NCI-H526 treated with DMSO at 0.1 percent for 48 hours (cell line): ENCODE measurements at regions not wholly inside any gene's neighbourhood (a gene's known extent, or its start where the extent isn't known, plus 50 kb on each side); places are given as distances from the start of the nearest gene placed in this dataset.
"Not testable (repeated sequence)": the region's sequence is repeated elsewhere in the genome, so short reads cannot be mapped to it uniquely, and the experiment has no call there.

ENCODE experiments used
- DNase-seq: peaks from one replicate; lab custom pipeline; 2025; lab: John Stamatoyannopoulos, UW

DNA sequence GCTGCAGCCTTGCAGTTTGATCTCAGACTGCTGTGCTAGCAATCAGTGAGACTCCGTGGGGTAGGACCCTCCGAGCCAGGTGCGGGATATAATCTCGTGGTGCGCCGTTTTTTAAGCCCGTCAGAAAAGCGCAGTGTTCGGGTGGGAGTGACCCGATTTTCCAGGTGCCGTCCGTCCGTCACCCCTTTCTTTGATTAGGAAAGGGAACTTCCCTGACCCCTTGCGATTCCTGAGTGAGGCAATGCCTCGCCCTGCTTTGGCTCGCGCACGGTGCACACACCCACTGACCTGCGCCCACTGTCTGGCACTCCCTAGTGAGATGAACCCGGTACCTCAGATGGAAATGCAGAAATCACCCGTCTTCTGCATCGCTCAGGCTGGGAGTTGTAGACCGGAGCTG, 203.2 kb downstream of the SNCAIP start:
- DNase-seq: not testable (repeated sequence)

DNA sequence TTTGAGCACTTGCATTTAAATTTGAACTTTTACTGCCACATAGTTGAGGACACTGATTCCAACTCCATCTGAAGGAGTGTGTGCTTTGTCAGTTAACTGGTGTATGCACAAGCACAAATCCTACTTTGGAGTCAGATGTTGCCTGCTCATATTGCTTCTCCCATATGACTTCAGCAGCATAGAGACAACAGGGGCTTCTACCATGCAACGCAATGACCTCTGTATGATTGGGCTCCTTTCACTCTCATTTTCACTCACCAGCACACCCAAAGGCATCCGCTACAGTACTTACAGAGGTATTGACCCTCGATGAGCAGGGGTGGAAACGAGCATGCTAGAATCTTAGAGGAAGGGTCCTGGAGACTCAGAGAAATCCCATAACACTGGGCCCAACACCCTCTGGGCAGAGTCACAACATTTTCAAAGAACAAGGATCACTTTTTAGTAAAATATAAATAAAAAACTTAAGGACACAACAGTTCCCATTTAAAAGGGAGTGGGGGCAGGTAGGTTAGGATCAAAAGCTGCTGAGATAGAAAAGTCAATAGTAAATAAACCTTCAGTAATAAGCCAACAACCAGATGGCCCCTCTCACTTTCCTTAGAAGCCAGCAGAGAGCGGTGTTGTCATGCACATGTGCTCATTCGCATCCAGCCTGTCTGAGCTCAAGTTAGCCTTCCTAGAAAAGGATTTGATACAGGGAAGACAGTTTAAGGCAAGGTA, 203.8 kb downstream of the SNCAIP start:
- DNase-seq: peak; percentile 24

DNA sequence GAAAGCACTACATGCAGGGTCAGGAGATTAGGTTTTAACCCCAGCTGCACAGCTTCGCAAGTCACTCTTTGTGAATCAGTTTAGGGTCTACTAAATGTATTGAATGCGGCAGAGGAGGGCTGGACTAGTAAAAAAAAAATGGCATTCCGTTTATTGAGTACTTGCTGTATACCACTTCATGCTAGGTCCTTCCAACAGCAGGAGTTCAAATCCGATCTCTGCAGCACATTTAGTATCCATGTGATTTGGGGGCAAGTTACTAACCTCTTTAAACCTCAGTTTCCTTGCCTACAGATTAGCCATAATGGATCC, 204.4 kb downstream of the SNCAIP start:
- no peak for DNase-seq

DNA sequence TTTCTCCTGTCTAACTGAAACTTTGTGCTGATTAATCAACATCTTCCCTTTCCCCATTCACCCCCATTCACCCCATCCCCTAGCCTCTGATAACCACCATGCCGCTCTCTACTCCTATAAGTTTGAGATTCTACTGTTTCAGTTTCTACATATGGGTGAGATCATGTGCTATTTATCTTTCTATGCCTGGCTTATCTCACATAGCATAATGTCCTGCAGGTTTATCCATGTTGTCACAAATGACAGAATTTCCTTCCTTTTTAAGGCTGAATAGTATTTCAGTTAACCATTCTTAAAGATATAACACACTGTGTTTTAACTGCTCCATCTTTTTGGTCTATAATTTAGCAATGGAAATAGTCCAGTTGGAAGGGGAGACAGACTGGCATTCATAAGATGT, 205.1 kb downstream of the SNCAIP start:
- no peak for DNase-seq

DNA sequence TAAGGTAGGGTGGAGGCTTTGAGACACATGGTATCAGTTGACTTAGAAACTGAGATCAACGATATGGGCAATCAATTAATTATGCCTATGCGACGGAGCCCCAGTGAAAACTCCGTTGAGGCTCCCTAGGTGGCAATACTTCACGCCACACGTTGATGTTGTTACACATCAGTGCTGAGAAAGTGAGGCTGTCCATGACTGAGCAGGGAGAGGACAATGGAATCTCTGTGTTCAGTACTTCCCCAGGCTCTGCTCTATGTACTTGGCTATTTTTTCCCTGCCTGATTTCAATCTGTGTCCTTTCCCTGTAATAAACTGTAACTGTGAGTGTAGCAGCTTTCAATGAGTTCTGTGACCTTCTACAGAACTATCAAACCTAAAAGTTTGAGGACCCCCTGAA, 211.7 kb downstream of the SNCAIP start:
- no peak for DNase-seq

DNA sequence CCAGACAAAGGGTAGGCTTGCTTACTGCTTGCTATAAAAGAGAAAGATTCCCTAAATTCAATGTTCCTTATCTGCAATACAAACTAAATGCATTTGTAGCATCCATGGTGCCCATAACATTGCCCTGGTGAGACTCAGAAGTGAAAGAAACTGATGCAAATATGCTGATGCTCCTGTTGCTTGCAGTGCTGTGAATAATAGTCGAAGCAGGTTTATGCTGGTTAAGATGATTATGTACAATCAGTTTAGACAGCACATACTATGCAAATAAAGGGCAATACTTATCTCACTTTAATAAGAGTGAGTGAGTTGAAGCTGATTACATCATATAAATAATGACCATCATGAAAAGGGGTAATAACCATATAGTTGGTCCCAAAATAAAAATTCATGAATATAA, 215.5 kb downstream of the SNCAIP start:
- no peak for DNase-seq

DNA sequence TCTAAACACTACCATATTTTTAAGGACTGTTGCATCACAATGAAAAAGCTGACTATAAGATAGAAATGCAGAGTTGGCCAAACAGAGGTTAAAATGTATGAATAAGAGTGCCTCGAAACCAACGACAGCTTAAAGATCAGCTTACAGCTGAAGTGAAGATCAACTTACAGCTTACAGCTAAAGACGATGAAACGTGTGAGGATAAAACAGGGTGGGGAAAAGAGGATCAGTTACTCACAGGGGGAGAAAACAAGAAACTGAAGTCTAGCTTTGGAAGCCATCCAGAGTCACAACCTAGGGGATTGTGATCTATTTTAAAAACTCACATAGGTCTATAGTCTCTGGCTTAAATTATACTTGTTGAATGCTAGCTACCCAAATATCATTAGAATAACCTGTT, 220.0 kb downstream of the SNCAIP start:
- DNase-seq: no peak

DNA sequence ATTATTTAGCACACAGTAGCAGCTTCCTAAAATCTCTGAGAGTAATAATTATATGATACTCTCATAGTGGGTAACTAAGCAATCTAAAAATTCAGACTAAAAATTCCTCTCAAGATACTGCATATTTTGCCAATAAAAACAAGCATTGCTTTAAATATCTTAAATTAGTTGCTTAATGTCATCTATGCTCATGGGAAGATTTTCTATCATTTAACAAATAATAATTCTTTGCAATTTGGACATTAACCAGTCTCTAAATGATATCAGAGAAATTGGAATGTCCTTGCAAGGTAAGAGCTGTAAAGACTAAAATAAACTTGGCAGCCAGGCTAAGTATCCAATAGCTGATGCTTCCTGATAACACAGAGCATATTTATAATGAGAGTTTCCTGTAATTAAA, 221.8 kb downstream of the SNCAIP start:
- DNase-seq: no peak

DNA sequence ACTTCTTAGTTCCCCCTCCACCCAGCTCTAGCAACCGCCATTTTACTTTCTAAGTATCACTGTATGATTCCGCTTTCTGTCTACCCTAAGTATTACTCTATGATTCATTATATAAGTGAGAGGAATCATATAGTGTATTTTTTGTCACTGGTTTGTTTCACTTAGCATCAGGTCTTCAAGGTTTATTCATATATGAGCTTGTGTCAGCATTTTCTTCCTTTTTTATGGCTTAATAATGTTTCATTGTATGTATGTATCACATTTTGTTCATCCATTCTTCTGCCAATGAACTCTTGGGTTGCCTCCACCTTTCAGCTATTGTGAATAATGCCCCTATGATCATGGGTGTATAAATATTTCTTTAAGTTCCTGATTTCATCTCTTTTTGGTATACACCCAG, 222.8 kb downstream of the SNCAIP start:
- no peak for DNase-seq

DNA sequence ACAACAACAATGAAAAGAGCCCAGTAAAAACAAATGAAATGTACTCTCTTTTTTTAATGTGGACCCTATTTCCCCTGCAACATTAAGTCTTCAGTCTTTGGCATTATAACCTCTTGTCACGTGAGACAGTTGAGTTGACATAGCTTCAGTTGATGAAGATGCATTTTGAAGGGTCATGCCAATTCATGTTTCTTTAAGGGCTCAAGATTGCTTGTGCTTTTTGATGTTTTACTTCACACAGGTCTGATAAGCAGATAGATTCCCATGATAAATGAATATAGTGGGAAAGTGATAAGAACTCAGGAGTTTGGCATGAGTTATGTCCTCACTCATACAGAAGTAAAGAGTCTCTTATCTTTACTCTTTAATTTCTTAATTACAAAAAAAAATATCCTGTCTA, 229.4 kb downstream of the SNCAIP start:
- DNase-seq: no peak

DNA sequence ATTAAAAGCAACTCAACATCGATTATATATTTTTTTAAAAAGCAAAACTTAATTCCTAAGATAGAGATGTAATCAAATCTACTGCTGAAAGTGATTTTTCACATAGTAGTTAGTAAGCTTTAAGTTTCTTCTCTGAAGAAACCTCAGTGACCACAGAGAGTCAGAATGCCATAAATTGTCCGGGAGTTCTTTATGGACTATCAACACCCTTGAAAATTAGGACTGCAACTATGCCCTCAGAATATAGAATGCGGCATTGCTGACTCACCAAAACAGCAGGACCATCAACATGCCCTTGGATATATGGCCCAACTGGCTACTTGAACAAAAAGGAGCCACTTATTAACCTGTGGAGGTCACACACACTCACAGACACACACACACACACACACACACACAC, 228.9 kb upstream of the SNX2 start:
- no peak for DNase-seq

DNA sequence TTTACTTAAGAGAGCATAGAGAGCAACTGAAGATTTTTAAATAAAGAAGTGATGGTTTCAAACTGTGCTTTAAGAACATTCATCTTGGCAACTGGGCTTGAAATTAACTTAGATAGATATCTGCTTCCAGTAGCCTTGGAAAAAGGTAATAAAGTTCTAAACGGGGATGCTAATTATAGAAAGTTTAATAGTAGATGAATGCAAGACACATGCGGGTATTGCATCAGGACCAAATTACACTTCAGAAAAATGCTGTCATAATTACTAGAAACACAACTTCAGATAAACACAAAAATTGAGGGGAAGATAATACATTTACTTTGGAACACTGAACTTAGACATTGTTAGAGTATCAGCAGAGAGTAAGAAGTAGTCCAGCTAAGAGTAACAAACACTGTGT, 227.7 kb upstream of the SNX2 start:
- no peak for DNase-seq

DNA sequence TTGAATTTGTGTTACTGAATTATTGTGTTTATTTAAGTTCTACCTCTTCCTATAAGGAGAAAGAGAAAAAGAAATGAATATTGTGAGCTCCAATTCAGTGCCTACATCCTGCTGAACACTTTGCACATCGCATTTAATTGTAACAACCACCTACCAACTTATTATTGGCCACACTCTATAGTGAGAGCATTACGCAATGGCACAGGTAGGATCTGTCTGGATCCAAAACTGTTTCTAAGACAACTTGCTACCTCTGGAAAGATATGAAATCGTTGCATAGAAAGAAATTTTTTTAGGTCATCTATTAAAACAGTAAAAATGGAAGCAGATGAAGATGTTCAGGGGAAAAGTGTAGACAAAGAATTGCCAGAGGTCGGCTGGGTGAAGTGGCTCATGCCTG, 227.2 kb upstream of the SNX2 start:
- DNase-seq: no peak

DNA sequence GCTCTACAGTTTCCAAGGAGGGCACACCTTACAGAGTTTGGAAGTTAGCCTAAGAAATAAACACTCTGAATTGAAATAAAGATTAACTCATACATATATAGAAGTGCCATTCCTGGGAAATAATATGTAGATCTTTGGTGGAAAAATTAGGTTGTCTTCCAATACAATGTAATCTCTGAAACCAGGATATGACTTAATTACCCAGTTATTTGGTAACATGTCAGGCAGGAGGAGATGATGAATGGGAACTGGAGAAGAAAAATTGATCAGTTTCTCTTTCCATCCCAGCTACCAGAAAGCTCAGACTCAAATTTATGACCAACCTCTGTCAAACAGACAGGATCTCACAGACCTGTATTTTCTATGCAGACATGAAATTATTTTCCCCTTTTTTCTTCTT, 215.2 kb upstream of the SNX2 start:
- DNase-seq: no peak

DNA sequence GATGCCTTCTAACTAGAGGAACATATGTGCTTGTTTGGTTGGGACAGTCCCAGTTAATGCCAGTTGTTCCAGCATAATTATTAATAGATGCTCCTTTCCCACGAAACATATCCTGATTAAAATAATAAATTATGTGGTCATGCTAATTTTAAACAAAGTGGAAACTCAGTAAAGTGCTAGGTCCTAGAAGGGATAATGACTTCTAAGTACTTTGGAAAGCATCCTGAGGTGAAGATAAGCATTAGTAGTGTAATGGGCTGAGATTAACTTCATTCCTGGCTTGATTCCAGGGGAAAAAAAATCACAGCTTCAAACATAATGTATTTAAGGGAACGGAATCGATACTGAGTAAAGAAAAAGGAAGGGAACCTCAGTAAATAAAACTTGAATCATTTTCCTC, 213.7 kb upstream of the SNX2 start:
- no peak for DNase-seq

DNA sequence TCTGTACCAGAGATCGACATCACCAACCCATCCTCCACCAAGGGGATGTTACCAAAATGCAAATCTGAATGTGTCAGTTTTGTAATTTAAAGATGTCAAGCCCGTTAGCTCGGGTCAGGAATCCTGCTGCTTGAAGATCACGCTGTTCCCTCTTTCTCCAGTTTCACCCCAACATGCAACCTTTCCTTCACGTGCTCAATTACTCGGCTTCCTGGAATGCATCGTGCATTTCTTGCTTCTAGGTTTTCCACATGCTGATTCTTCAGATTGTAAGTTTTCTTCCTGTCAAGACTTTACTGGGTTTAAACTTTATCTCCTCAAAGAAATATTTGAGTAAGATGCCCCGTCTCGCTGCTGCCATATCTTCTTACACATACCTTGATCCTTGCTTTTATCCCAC, 209.5 kb upstream of the SNX2 start:
- DNase-seq: no peak

DNA sequence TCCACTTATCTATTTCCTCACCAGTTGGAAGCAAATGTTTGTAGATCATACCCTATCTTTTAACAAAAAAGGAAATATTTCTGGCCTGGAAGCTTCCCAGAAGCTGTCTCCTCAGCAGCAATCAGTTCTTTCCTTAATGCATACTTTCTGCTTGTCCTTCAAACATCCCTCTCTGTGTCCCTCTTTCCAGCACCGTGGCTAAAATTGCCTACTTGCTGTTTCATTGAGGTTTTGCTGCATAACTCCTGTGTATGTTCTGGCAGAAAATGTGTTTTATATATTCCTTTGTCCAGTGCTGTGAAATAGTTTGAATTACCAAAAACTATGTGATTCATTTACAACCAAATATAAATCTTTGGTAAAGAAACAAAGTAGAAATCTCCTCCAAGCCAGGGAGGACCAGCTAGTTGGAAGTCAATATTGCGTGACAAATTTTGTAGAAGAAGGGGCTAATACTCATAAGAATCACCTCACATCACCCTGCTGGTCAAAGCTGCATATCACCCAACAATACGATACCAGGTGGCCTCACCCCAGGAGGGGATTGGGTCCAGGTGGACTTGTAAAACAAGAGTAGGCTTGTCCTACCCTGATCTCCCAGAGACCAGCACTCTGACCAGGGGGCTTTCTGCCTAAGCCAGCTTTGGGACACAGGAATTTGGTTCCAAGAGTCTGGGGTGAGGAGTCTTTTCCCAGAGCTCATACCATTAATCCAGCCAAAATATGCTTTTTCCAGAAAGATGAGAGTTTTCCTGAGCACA, 198.4 kb upstream of the SNX2 start:
- no peak for DNase-seq

DNA sequence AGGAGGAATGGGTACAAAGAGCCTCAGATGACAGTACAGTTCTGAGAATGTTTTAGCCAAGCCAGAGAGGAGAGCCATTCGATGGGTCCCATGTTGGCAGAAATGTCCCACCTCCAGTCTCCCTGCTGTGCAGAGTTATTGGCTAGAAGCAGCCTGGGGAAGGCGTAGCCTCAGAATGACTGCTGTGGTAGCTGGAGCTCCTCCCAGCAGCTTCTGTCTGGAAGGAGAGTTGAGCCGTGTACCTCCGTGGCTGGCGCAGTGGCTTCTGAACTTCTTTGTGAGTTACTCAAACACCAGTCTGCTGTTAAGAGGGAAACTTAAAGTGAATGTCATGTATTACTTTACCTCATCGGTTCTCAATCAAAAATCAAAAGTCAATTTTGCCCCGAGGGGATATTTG, 193.3 kb upstream of the SNX2 start:
- DNase-seq: no peak

DNA sequence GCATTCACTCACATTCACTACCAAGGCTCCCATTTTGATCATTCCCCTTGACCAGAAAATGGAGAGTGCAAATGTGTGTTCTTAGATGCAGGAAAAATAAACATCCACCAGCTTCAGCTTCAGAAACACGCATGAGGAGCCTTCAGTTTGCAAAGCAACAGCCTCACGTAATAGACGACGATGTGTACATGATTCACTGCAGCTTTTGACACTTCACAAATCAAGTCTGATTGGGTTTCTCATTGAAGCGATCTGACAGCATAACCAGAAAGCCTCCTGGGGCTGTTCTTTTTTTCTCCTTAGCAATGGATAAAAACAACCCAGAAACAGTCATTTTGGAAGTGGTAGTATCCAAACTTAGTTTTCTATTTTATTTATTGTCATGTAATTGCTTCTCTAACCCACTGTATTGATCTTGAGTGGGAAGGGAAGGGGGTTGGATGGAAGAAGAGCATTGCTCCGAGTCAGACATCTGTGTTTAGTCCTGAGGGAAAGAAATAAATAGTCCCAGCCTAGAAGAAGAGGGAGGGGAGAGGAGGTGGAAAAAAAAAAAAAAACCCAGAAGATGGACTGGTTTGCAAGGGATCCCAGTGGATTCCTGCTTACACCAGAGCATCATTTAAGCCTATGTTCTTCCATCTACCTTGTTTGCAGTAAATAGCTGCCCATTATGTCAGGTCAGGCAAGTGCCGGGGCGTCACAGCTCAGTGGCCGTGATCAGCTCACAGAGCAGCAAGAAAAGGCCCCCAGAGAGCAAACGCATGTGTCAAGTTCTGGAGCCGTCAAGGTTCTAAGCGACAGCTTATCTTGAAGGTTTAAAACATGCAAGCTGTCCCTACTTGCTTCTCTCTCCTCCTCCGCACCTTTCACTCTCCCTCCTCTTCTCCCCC, 190.2 kb upstream of the SNX2 start:
- no peak for DNase-seq

DNA sequence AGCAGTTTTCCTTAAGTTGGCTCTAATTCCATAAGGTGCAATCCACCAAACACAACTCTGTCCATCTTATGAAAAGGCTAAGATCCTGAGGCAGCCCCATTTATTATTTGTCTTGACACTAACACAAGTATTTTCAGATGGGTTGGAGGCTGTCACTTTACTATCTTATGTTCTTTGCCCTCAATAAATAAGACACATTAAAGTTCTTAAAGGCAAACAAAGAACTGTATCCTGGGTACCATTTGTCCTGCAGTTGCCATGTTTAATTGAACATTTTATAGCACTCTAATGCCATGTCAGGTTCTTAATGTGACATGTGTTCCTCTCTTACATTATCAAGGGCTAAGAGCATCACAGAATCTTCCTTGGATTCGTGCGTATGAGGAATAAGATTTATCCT, 189.5 kb upstream of the SNX2 start:
- DNase-seq: no peak

DNA sequence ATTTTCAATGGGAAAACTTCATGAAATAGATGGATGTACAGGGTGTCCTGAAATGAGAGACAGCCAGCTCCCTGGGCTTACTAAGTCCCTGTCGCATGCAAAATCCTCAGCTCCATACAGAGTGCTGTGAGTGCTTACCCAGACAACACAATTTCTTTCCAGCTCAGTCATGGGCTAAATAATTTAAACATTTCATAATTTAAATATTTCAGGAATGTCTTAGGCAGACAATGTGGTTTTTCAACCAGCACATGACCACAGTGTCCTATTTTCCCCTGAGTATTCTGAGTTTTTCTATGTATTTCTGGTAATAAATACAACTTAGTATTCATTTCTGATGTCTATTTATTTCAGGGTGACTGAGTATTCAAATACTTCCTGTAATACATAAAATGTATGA, 188.5 kb upstream of the SNX2 start:
- no peak for DNase-seq

DNA sequence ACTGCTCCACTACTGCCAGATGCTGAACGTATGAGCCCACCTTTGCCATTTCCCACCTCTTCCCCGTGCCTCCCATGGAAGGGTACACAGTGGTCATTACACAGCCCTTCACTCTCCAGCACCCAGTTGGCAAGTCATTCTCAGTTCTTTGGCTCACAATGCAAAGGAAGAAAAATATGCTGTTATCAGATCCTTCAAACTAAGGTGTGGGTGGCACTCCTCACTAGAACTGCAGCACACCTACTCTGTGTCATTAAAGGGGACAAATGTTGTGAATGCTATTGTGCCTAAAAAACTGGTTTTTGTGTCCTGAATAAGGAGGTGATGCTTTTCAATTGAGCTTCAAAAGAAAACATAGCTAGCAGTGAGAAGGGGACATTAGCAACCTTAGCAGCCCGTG, 183.1 kb upstream of the SNX2 start:
- no peak for DNase-seq

DNA sequence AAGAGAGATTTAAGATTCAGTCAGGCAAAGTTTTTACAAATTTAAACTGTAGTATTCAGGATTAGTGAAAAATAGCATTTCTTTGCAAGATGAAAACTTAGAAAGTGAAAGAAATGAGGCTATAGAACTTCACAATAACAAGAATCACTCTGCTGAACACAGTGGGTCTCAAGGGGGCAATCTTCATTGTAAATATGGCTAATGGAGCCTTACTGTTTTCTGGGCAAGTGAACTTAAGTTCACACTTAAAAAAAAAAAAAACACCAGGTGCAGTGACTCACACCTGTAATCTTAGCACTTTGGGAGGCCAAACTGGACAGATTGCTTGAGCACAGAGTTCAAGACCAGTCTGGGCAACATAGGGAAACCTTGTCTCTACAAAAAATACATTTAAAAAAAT, 175.9 kb upstream of the SNX2 start:
- no peak for DNase-seq
